ENCODE measurements at regions not wholly inside any gene's neighbourhood (a gene's known extent, or its start where the extent isn't known, plus 50 kb on each side); places are given as distances from the start of the nearest gene placed in this dataset.

GRCh38 chr1:157335056-157335455, 196.9 kb upstream of the ETV3 start:
- TF ChIP-seq CTCF (IDR thresholded peaks at IDR 0.05) = no peak
- TF ChIP-seq POLR2A (IDR thresholded peaks at IDR 0.05) = no peak

All from testis (tissue), 2 donors.